ENCODE measurements at regions not wholly inside any gene's neighbourhood (a gene's known extent, or its start where the extent isn't known, plus 50 kb on each side); places are given as distances from the start of the nearest gene placed in this dataset.

- Histone ChIP-seq H3K79me2 (ENCODE audit: insufficient read depth, low read length) (no peaks in the 10 kb centered on the region), H3K36me3 (ENCODE audit: insufficient read depth, low read length) (no peaks in the 10 kb centered on the region; the same call in 1 of the 2 replicates), H3F3A (ENCODE audit: insufficient read depth, low read length) (no peaks in the 10 kb centered on the region), H4K20me1 (ENCODE audit: insufficient read depth, low read length) (no peaks in the 10 kb centered on the region), H3K4me2 (ENCODE audit: low read length) (no peak overlapping the region), H3K27ac (ENCODE audit: low read depth, low read length, poor library complexity, severe bottlenecking) (no peak overlapping the region), H3K4me3 (ENCODE audit: low read depth, low read length, poor library complexity, severe bottlenecking) (no peak overlapping the region), H3K4me1 (ENCODE audit: insufficient read depth, low read length, severe bottlenecking) (peaks cover 12% of the 10 kb centered on the region), H3K9me3 (ENCODE audit: low read length) (no peaks in the 10 kb centered on the region), H2AFZ (ENCODE audit: low read length) (no peak overlapping the region), H3K9me2 (ENCODE audit: low read depth, low read length) (no peaks in the 10 kb centered on the region), H3K27me3 (ENCODE audit: insufficient read depth, low read length) (no peaks in the 10 kb centered on the region), H3K9ac (ENCODE audit: low read length) (no peak overlapping the region)
- TF ChIP-seq EZH2 (IDR thresholded peaks at IDR 0.05; ENCODE audit: borderline replicate concordance, low read length) (no peak), CTCF (IDR thresholded peaks at IDR 0.05; ENCODE audit: low read length) (no peak)
These were observed 230.6 kb downstream of the KLF12 start for GRCh38 chr13:73903561-73903960.

GRCh38 chr13:73902847-73903246 lies 231.4 kb downstream of the KLF12 start:
- H4K20me1 ChIP-seq (ENCODE audit: insufficient read depth, low read length) = no peaks in the 10 kb centered on the region
- no peaks in the 10 kb centered on the region for H3K79me2 ChIP-seq (ENCODE audit: insufficient read depth, low read length)
- no peaks in the 10 kb centered on the region for H3K9me3 ChIP-seq (ENCODE audit: low read length)
- TF ChIP-seq CTCF (IDR thresholded peaks at IDR 0.05; ENCODE audit: low read length) (no peak), EZH2 (IDR thresholded peaks at IDR 0.05; ENCODE audit: borderline replicate concordance, low read length) (no peak)
- H3K9ac ChIP-seq (ENCODE audit: low read length) = no peak overlapping the region
- H3F3A ChIP-seq (ENCODE audit: insufficient read depth, low read length) = no peaks in the 10 kb centered on the region
- no peaks in the 10 kb centered on the region for H3K9me2 ChIP-seq (ENCODE audit: low read depth, low read length)
- no peaks in the 10 kb centered on the region for H3K27me3 ChIP-seq (ENCODE audit: insufficient read depth, low read length)
- no peaks in the 10 kb centered on the region; the same call in 1 of the 2 replicates for H3K36me3 ChIP-seq (ENCODE audit: insufficient read depth, low read length)
- H3K4me2 ChIP-seq (ENCODE audit: low read length) = no peak overlapping the region
- no peak overlapping the region for H2AFZ ChIP-seq (ENCODE audit: low read length)
- H3K27ac ChIP-seq (ENCODE audit: low read depth, low read length, poor library complexity, severe bottlenecking) = no peak overlapping the region
- no peak overlapping the region for H3K4me3 ChIP-seq (ENCODE audit: low read depth, low read length, poor library complexity, severe bottlenecking)
- H3K4me1 ChIP-seq (ENCODE audit: insufficient read depth, low read length, severe bottlenecking) = peaks cover 12% of the 10 kb centered on the region

- Histone ChIP-seq H3K4me1 (ENCODE audit: insufficient read depth, low read length, severe bottlenecking) (peaks cover 12% of the 10 kb centered on the region), H4K20me1 (ENCODE audit: insufficient read depth, low read length) (no peaks in the 10 kb centered on the region), H3K9ac (ENCODE audit: low read length) (no peak overlapping the region), H3K9me2 (ENCODE audit: low read depth, low read length) (no peaks in the 10 kb centered on the region), H3K79me2 (ENCODE audit: insufficient read depth, low read length) (no peaks in the 10 kb centered on the region), H3F3A (ENCODE audit: insufficient read depth, low read length) (no peaks in the 10 kb centered on the region), H3K4me3 (ENCODE audit: low read depth, low read length, poor library complexity, severe bottlenecking) (no peak overlapping the region), H3K36me3 (ENCODE audit: insufficient read depth, low read length) (no peaks in the 10 kb centered on the region; the same call in 1 of the 2 replicates), H3K9me3 (ENCODE audit: low read length) (no peaks in the 10 kb centered on the region), H3K27me3 (ENCODE audit: insufficient read depth, low read length) (no peaks in the 10 kb centered on the region), H2AFZ (ENCODE audit: low read length) (no peak overlapping the region), H3K27ac (ENCODE audit: low read depth, low read length, poor library complexity, severe bottlenecking) (no peak overlapping the region), H3K4me2 (ENCODE audit: low read length) (no peak overlapping the region)
- TF ChIP-seq EZH2 (IDR thresholded peaks at IDR 0.05; ENCODE audit: borderline replicate concordance, low read length) = no peak
- no peak for TF ChIP-seq CTCF (IDR thresholded peaks at IDR 0.05; ENCODE audit: low read length)
These were observed 231.9 kb downstream of the KLF12 start for GRCh38 chr13:73902296-73902695.
